ENCODE measurements at regions not wholly inside any gene's neighbourhood (a gene's known extent, or its start where the extent isn't known, plus 50 kb on each side); places are given as distances from the start of the nearest gene placed in this dataset.
A peak's percentile ranks its signal among the peaks of the same experiment; 100 is the strongest.
"Not testable (repeated sequence)": the region's sequence is repeated elsewhere in the genome, so short reads cannot be mapped to it uniquely, and the experiment has no call there.

DNA sequence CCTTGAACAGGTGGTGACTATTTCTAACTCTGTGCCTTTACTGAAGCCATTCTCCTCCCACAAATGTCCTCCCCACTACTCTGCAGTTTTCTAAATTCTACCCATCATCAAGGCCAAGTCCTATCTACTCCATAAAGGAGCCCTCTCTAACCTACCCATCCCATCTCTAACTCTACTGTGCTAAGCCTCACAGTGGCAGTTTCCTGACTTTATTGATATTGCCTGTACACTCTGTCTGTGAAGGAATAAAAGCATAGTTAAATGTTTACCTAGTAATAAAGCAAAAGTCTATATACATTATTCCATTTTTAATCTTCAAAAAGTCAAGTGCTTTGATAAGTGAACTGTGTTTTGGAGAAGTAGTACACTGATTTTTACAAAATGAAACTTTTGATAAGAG is 178.4 kb upstream of the HMCN1 start:
- no peak for DNase-seq (ENCODE audit: low spot score in 2 of 2)

DNA sequence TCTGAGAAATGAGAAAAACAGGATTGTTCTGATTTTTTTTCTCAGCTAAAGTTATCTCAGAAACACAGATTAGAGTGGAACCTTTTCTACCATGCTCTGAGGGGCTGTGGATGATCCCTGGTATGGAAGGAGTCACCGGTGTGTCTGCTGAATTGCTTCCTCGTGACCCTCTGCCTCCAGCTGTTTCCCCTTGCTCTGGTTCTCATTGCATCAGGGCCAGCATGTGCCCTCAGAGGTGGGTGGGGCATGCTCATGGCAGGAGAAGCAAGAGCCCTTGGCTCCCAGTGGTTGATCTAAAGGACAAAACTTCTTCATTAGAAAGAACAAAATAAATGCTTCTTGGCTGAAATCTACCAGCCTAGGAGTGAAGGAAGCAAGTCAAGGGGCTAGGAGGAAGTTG is 183.2 kb upstream of the HMCN1 start:
- no peak for FAIRE-seq

More for the DNA sequence above, 178.4 kb upstream of the HMCN1 start:
- FAIRE-seq: no peak

DNA sequence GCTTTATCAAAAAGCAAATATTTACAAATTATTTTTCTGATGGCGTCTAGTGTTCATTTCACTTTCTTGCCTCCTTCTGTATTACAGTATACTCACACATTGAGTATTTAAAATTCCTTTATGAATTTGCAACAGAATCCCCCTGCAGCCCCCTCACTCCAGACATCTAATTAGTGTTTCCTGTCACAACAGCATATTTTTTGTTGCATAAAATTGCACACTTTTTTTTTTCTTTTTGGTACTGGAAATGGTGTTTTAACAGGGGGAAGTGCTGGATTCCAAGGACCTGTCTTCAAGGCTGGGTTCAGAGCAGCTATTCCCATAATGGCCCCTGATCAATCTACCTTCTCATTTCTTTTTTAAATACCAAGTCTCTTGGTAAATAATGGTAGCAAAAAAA is 184.3 kb upstream of the HMCN1 start:
- DNase-seq (ENCODE audit: low spot score in 2 of 2): no peak

More for the DNA sequence above, 183.2 kb upstream of the HMCN1 start:
- DNase-seq (ENCODE audit: low spot score in 2 of 2): no peak

DNA sequence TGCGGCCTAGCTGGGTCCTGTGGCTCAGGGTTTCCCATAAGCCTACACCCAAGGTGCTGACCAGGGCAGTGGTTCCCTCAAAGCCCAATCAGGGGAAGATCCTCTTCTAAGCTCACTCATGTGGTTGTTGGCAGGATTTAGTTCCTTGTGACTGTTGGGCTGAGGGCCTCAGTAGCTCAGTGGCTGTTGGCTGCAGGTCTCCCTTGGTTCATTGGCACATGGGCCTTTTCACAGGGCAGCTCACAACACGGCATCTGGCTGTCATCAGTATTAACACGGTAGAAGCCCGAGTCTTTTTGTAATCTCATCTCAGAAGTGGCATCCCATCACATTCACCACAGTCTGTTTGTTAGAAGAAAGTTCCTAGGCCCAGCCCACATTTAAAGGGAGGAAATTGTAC is 188.2 kb upstream of the HMCN1 start:
- no peak for FAIRE-seq
- no peak for DNase-seq (ENCODE audit: low spot score in 2 of 2)

More for the DNA sequence above, 184.3 kb upstream of the HMCN1 start:
- FAIRE-seq: no peak

DNA sequence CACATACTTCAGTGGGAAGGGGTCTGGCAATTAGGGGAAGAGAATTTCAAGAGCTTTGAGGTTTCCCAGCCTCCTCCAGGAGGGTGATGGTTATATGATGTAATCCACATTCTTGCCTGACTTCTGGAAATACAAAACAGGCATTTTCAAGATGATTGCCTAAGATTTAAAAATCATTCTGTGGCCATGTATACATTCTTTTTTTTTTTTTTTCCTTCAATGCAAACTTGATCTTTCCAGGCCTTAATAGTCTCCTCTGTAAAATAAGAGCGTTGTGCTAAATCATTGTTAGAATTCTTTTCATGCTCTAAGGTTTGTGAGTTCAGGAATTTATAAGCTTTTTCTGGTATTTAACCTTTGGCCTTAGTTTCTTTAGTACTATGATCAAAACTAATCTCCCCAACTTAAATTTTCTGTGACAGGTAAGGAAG is 192.3 kb upstream of the HMCN1 start:
- FAIRE-seq (no peak), DNase-seq (ENCODE audit: low spot score in 2 of 2) (no peak)

DNA sequence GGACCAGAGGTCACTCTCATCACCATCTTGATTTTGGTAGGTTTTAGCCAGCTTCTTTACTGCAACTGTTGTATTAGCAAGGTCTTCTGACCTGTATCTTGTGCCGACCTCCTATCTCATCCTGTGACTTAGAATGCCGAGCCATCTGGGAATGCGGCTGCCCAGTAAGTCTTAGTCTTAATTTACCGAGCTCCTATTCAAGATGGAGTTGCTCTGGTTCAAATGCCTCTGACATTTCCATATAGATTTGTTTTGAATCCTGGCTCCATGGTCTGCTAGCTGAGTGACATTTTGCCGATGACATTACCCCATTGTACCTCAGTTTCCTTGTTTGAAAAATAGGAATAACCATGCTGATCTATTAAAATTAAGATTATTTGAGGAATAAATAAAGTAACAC is 193.9 kb upstream of the HMCN1 start:
- FAIRE-seq (no peak), DNase-seq (ENCODE audit: low spot score in 2 of 2) (no peak)

DNA sequence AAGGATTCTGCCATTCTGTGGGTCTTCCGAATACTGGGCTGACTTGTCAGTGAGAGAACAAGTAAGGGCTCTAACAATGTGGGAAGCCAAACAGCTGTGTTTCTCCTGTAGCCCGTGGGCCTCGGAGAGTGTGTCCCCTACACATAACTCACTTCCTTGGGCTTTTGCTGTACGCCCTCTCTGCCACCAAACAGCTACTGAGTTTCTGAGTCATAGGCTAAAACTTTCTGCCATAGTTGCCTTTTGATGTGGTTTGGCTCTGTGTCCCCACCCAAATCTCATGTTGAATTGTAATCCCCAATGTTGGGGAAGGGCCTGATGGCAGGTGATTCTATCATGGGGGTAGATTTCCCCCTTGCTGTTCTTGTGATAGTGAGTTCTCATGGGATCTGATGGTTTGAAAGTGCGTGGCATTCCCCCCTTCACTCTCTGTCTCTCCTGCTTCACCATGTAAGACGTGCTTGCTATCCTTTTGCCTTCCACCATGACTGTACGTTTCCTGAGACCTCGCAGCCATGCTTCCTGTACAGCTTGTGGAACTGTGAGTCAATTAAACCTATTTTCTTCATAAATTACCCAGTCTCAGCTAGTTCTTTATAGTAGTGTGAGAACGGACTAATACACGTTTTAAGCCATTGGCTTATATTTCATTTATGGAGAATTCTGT is 194.8 kb upstream of the HMCN1 start:
- no peak for FAIRE-seq
- DNase-seq (ENCODE audit: low spot score in 2 of 2): no peak

DNA sequence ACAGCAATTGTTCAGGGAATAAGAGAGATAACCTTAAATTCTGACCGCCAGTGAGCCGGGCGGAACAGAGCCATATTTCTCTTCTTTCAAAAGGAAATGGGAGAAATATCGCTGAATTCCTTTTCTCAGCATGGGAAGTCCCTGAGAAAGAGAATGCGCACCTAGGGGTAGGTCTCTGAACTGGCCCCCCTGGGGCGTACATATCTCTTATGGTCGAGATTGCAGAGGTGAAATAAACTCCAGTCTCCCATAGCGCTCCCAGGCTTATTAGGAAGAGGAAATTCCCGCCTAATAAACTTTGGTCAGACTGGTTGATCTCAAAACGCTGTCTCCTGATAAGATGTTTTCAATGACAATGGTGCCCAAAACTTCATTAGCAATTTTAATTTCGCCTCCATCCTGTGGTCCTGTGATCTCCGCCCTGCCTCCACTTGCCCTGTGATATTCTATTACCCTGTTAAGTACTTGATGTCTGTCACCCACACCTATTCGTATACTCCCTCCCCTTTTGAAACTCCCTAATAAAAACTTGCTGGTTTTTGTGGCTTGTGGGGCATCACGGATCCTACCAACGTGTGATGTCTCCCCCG is 195.8 kb upstream of the HMCN1 start:
- DNase-seq (ENCODE audit: low spot score in 2 of 2); FAIRE-seq: not testable (repeated sequence)

DNA sequence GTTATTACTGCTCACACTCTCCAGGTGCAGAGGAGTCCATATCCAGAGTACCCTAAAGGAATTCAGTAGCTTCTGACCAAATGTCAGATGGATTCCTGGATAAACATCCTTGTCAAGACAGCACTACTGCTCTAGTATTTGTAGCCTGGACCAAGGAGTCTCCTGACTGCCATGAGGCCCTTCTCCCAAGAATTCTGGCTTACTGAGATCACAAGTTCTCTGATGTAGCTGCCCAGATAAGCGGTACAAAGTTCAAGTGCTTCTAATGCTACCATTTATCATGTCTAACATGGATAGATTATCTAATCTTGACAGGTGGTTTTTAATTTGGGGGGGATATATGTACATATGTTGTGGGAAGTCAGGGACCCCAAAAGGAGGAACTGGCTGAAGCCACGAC is 196.6 kb upstream of the HMCN1 start:
- FAIRE-seq (no peak), DNase-seq (ENCODE audit: low spot score in 2 of 2) (no peak)

DNA sequence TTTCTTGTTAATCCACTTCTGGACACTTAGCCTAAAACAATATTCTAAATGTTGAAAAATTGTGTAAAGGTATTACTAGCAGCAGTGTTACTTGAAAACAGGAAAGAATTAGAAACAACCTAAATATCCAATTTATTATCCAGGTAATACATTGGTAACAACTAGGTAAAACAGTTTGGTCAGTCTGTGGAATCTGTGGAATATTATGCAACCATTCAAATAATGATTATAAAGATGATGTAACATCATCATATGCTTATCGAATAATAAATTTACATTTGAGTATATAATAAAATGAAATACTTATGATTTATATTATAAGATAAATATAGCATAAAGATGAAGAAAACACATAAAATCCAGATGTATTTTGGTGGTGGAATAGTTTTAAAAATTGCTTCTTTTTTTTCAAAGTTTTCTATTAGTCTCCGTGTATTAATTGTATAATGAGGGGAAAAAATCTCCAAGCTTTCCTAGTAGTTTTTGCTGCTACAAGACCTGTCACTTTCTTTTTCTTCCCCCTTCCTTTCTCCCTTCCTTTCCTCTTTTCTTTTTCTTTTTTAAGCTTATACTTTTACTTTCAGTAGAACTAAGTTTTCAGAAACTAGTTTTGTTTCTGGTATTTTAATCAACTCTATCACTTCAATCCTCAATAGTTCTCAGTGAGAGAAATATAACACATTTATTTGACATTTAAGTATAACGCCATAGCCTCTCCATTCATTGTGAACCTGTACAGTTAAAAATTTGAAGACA is 197.8 kb upstream of the HMCN1 start:
- peak; percentile 51 for FAIRE-seq
- DNase-seq (ENCODE audit: low spot score in 2 of 2): no peak

DNA sequence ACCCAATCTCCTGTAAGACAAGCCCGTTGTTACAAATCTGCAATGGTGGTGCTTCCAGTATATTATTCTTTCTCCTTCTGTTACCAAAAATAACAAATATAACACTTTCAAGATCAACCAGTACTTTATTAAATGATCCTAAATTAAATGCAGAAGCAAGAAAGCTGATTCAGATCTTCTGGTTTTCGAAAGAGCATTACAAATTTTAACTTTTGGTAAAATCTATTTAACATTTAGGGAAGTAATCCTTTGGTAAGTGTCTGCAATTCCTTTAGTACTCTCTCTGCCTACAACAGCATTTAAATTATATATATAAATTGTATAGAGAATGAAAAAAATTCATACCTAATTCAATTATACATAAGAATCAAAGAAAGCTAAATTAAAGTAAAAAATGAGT is 198.6 kb upstream of the HMCN1 start:
- FAIRE-seq (peak; percentile 6), DNase-seq (ENCODE audit: low spot score in 2 of 2) (no peak)

DNA sequence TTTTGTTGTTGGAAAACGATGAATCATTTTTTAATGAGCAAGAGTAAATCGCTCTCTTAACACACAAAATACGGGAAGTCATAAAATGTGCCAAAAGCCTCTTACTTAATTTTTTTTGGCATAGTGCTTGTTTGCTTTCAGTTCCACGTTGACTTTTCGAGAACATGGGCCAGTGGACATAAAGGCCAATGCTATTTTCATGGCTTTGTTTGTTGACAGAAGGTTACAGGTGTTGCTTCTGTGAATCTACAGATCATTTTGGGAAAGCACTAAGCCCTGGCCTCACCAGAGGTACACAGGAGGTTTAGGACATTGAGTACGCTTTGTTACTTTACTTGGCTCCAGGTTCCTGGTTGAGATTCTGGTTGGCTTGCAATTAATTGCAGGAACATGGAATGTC is 199.4 kb upstream of the HMCN1 start:
- FAIRE-seq: no peak

DNA sequence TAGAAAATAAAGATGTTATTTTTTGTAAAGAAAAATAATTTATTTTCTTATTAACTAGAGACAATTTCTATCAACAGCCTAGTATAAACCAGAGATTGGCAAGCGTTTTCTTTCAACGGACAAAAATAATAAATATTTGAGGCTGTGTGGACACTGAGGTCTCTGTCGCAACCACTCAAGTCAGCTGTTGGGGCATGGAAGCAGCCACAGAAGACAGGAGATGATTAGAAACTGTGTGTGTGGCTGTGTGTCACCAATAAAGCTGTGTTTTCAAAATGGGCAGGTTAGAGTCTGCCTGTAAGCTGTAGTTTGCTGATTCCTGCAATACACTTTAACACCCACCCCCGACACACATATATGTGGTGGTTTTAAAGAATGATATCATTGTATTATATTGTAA is 200.6 kb upstream of the HMCN1 start:
- no peak for FAIRE-seq
- DNase-seq (ENCODE audit: low spot score in 2 of 2): no peak

More for the DNA sequence above, 199.4 kb upstream of the HMCN1 start:
- no peak for DNase-seq (ENCODE audit: low spot score in 2 of 2)

DNA sequence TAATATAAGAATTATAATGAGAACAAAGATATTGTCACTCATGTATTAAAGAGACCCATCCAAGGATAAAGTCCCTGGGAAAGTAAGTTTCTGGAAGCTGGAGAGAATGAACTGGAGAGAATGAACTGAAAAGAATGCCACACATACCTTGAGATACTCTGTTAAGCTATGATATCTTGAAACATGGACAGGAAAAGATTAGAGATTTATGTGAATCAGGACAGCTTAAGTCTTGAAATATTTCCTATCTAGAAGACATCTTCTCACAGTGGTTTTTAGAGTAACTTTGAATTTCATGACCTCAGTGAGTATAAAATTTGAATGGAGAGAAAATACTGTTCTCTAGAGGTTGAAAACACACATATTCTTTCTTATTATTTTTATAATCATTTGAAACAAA is 201.3 kb upstream of the HMCN1 start:
- FAIRE-seq (no peak), DNase-seq (ENCODE audit: low spot score in 2 of 2) (no peak)

DNA sequence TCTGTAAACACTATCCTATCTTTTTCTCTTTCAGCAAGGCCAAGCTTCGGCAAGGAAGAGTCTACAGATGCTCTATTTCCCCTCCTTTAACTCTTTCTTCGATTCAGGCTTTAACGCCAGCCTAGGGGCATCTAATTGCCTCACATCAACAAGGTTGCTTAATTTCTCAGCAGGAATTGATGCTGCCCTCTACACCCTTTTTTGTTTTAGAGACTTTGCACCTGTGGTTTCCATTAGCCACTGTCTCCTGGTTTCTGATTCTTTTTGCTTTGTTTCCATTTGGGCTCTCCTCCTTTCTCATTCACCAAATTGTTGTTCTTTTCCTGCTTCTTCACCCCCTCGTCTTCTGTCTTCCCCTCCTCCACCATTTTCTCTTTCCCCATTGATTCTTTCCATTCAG is 202.4 kb upstream of the HMCN1 start:
- DNase-seq (ENCODE audit: low spot score in 2 of 2): no peak
- FAIRE-seq: no peak

DNA sequence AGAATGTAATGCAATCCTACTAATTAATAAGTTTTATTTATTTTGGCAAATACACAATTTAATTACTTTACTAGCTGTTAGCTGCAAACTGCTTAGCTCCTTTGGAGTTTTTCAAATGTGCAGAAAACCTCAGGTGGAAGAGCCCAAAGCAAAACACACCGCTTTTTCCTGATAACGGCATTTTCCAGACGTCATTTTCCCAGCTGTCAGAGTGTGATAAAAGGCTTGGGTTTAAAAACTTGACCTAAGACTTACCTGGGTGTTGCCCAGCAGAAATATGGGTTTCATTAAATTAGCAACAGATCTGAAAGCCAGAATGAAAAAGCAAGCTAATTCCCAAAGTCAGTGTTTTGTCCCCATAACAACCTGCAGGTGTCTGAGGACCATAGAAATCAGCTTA is 204.0 kb upstream of the HMCN1 start:
- no peak for FAIRE-seq
- no peak for DNase-seq (ENCODE audit: low spot score in 2 of 2)

DNA sequence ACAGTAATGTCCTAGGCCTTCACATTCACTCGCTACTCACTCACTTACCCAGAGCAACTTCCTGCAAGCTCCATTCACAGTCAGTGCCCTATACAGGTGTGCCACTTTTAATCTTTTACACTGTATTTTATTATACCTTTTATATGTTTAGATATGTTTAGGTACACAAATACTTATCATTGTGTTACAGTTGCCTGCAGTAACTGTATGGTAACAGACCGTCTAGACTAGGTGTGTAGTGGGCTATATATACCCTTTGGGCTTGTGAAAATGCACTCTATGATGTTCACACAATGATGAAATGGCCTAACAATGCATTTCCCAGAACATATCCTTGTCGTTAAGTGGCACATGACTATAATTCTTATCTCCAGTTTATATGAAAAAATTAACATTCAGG is 204.5 kb upstream of the HMCN1 start:
- no peak for FAIRE-seq
- DNase-seq (ENCODE audit: low spot score in 2 of 2): no peak

DNA sequence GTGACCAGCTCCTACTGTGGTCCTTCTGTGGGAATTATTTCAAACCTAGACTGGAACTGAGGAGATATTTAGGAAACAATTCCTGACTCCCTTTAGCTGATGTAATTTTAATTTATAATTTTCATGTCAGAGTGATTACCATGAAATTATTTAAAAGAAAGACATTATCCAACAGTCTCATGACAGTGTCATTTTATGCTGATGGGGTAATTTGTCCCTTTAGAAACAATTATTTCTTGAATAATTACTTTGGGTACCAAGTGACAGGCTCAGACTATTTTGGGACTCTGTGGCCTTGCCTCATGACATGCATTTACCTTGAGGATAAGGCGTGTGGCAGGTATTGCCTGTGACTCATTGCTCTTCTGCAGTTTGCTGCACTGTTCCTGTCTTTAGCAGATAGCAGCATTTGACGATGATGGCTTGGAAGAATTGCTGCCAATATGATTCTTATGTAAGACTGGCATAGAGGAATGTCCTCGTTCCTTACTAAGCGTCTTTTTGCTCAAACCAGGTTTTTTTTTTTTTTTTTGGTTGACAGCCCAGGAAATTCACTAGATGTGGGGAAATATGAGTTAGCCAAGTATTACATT is 206.0 kb upstream of the HMCN1 start:
- no peak for DNase-seq (ENCODE audit: low spot score in 2 of 2)
- FAIRE-seq: no peak

DNA sequence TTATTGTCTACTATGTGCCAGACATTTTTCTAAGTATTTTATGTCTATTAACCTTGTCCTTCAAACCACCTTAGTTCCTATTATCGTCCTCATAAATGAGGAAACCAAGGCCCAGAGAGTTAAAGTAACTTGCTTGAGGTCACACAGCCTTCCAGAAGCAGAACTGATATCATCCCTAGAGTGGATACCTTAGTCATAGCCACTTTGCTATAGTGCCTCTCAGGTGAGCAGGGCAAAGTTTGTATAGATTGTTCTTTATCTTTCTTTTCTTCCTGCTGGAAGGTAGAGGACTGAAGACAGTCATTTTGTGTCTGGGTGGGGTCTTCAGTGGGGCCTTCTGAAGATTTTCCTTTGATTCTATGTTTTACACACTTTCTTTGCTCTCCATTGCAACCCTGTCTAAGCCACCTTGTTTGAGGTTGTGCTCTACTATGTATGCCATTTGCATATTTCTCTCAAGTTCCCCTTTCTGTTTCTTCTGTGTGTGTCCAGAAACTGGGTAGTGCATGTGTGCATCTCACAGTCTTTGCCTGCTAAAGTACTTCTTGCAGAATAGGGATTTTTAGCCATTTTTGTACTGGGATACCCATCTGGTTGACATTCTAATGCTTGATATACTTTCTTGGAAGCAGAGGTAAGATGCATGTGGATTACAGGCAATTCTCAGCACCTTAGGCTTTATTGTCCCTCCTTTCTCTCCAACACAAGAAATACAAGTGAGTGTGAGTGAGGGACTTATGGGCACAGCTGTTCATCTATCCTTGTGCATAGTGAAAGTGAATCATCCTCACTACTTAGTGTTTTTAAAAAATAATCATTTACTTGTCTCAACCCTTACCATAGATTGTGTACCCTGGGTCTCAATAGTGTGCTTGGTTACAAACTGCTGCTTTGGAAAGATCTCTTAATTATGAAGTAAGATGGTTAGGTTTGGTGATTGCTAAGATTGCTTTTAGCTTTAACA is 207.6 kb upstream of the HMCN1 start:
- FAIRE-seq: no peak
- DNase-seq (ENCODE audit: low spot score in 2 of 2): no peak

DNA sequence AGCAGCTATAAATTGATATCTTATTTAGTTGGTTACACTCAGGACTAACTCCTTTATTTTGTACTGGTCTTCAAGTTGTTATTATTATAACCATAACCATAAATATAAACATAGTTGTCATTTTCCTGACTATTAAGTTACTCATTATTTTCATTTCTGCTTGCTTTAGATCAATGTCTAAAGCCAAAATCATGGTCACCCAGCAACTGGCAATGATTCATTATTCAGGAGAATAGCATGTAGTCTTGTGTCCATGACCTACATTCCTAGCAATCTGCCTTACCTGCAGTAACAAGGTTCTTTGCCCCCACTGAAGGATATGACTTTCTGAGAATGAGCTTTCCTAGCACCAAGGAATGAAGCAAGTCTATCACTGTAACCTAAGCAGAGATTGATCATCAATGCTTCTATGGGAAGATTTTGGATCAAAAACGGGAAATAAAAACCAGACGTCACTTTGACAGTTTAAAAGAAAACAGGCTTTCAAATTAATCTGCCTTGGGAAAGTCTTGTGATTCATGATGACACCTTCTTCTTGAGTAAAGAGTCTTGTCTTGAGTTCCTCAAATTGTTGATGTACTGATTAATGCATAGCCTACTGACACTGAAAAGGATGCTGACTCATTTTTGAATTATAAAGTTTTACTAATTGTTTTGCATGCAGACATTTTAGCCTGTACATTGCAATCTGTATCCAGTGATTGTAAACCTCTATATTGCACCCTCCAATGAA is 203.3 kb upstream of the IVNS1ABP start:
- DNase-seq (ENCODE audit: low spot score in 2 of 2): no peak
- FAIRE-seq: no peak

Measured in frontal cortex (tissue), 3 donors.